Stimulated activated CD4-positive, alpha-beta T cell treated with anti-CD3 and anti-CD28 coated beads, Interleukin-4, amount 100 ng/mL, for 48 hours (primary cell): ENCODE measurements at regions not wholly inside any gene's neighbourhood (a gene's known extent, or its start where the extent isn't known, plus 50 kb on each side); places are given as distances from the start of the nearest gene placed in this dataset.

Source experiments
- DNase-seq, 2 donors: peaks; one replicate each; pipeline ENCODE4 v3.0.0-alpha.2; 2020; ENCODE audit warnings: low read depth in 2 of 2

GRCh38 chr5:158026304-158027031 is 167.5 kb upstream of the CLINT1 start:
- DNase-seq, result no peak

GRCh38 chr5:158023266-158023665 is 164.3 kb upstream of the CLINT1 start:
- DNase-seq, result no peak

GRCh38 chr5:158022837-158023236 is 163.9 kb upstream of the CLINT1 start:
- DNase-seq, result no peak

- no peak for DNase-seq
Observed at GRCh38 chr5:158022393-158022792, 163.4 kb upstream of the CLINT1 start.

GRCh38 chr5:158020555-158021418 is 161.8 kb upstream of the CLINT1 start:
- no peak for DNase-seq

GRCh38 chr5:158017469-158017868 is 158.5 kb upstream of the CLINT1 start:
- DNase-seq, result no peak

- no peak for DNase-seq
Observed at GRCh38 chr5:158014372-158014771, 155.4 kb upstream of the CLINT1 start.

- no peak for DNase-seq
Observed at GRCh38 chr5:158013939-158014338, 155.0 kb upstream of the CLINT1 start.

GRCh38 chr5:158013303-158013702 is 154.4 kb upstream of the CLINT1 start:
- no peak for DNase-seq

GRCh38 chr5:158011422-158011821 is 152.5 kb upstream of the CLINT1 start:
- DNase-seq, result no peak

- DNase-seq, result no peak
Observed at GRCh38 chr5:158010831-158011230, 151.9 kb upstream of the CLINT1 start.

GRCh38 chr5:158007336-158007735 is 148.4 kb upstream of the CLINT1 start:
- DNase-seq, result no peak

- DNase-seq, result no peak
Observed at GRCh38 chr5:157999696-158000095, 140.8 kb upstream of the CLINT1 start.

- no peak for DNase-seq
Observed at GRCh38 chr5:157997991-157998504, 139.1 kb upstream of the CLINT1 start.

- DNase-seq, result peak; percentile 23 to 28
Observed at GRCh38 chr5:157994906-157995519, 136.1 kb upstream of the CLINT1 start.

GRCh38 chr5:157993986-157994691 is 135.2 kb upstream of the CLINT1 start:
- DNase-seq, result no peak

- no peak for DNase-seq
Observed at GRCh38 chr5:157993201-157993600, 134.3 kb upstream of the CLINT1 start.

- DNase-seq, result no peak
Observed at GRCh38 chr5:157990583-157991181, 131.7 kb upstream of the CLINT1 start.

GRCh38 chr5:157989296-157989695 is 130.4 kb upstream of the CLINT1 start:
- DNase-seq, result no peak

- DNase-seq, result no peak
Observed at GRCh38 chr5:157987259-157987658, 128.3 kb upstream of the CLINT1 start.

GRCh38 chr5:157986431-157986990 is 127.6 kb upstream of the CLINT1 start:
- no peak for DNase-seq
